D721Med (cell line): ENCODE measurements at regions not wholly inside any gene's neighbourhood (a gene's known extent, or its start where the extent isn't known, plus 50 kb on each side); places are given as distances from the start of the nearest gene placed in this dataset.

Source experiments
- DNase-seq: peaks from one replicate; pipeline ENCODE4 v3.0.0; 2011; ENCODE audit warnings: low spot score; ENCODE audit not compliant: insufficient read length
- FAIRE-seq: peaks from 2 replicates; lab custom pipeline; 2011; peaks lifted over from hg19 to GRCh38; lab: Jason Lieb, UNC
- CTCF ChIP-seq: IDR thresholded peaks from 2 replicates; pipeline ENCODE4 v1.5.1; 2012; ENCODE audit warnings: mild to moderate bottlenecking, control low read depth; ENCODE audit not compliant: insufficient read depth; ENCODE audit errors: missing control alignments

GRCh38 chr6:105604587-105604884 lies 201.7 kb upstream of the PREP start:
- no peak for FAIRE-seq
- no peak for DNase-seq
- no peak for TF ChIP-seq CTCF

- no peak for FAIRE-seq
- DNase-seq = no peak
- TF ChIP-seq CTCF = no peak
Measured at GRCh38 chr6:105603788-105604586, 201.1 kb upstream of the PREP start.

- no peak for DNase-seq
- FAIRE-seq = no peak
Measured at GRCh38 chr6:105601541-105602236, 198.8 kb upstream of the PREP start.

GRCh38 chr6:105600336-105601260 lies 197.7 kb upstream of the PREP start:
- FAIRE-seq (no peak), DNase-seq (no peak)
- no peak for TF ChIP-seq CTCF

More at GRCh38 chr6:105601541-105602236, 198.8 kb upstream of the PREP start:
- no peak for TF ChIP-seq CTCF

GRCh38 chr6:105598264-105598663 lies 195.4 kb upstream of the PREP start:
- DNase-seq = no peak
- no peak for TF ChIP-seq CTCF
- no peak for FAIRE-seq

GRCh38 chr6:105596284-105596755 lies 193.4 kb upstream of the PREP start:
- FAIRE-seq = no peak
- no peak for DNase-seq
- no peak for TF ChIP-seq CTCF
